ENCODE measurements at regions not wholly inside any gene's neighbourhood (a gene's known extent, or its start where the extent isn't known, plus 50 kb on each side); places are given as distances from the start of the nearest gene placed in this dataset.

GRCh38 chr16:26198221-26198620, 506.5 kb downstream of the HS3ST4 start:
- no peak for DNase-seq (ENCODE audit: low read depth)
- TF ChIP-seq CTCF (IDR thresholded peaks at IDR 0.05; ENCODE audit: low read depth, low read length) (no peak), POLR2A (IDR thresholded peaks at IDR 0.05; ENCODE audit: extremely low read depth, insufficient read length) (no peak), MAX (IDR thresholded peaks at IDR 0.05; ENCODE audit: low read depth, low read length) (no peak), MYC (IDR thresholded peaks at IDR 0.05; ENCODE audit: low read depth, low read length) (no peak)
- no peak overlapping the region for H3K4me3 ChIP-seq (ENCODE audit: low read depth, low read length)

- no peak for DNase-seq (ENCODE audit: low read depth)
- H3K4me3 ChIP-seq (ENCODE audit: low read depth, low read length), result no peak overlapping the region
- no peak for TF ChIP-seq CTCF (IDR thresholded peaks at IDR 0.05; ENCODE audit: low read depth, low read length)
- TF ChIP-seq MAX (IDR thresholded peaks at IDR 0.05; ENCODE audit: low read depth, low read length), result no peak
- no peak for TF ChIP-seq POLR2A (IDR thresholded peaks at IDR 0.05; ENCODE audit: extremely low read depth, insufficient read length)
- TF ChIP-seq MYC (IDR thresholded peaks at IDR 0.05; ENCODE audit: low read depth, low read length), result no peak
Observed at GRCh38 chr16:26204138-26204537, 512.4 kb downstream of the HS3ST4 start.

- H3K4me3 ChIP-seq (ENCODE audit: low read depth, low read length), result no peak overlapping the region
- TF ChIP-seq MAX (IDR thresholded peaks at IDR 0.05; ENCODE audit: low read depth, low read length) (no peak), MYC (IDR thresholded peaks at IDR 0.05; ENCODE audit: low read depth, low read length) (no peak), POLR2A (IDR thresholded peaks at IDR 0.05; ENCODE audit: extremely low read depth, insufficient read length) (no peak), CTCF (IDR thresholded peaks at IDR 0.05; ENCODE audit: low read depth, low read length) (no peak)
- DNase-seq (ENCODE audit: low read depth), result no peak
Observed at GRCh38 chr16:26211542-26211941, 519.8 kb downstream of the HS3ST4 start.

- no peak overlapping the region for H3K4me3 ChIP-seq (ENCODE audit: low read depth, low read length)
- no peak for DNase-seq (ENCODE audit: low read depth)
- TF ChIP-seq CTCF (IDR thresholded peaks at IDR 0.05; ENCODE audit: low read depth, low read length) (no peak), MYC (IDR thresholded peaks at IDR 0.05; ENCODE audit: low read depth, low read length) (no peak), MAX (IDR thresholded peaks at IDR 0.05; ENCODE audit: low read depth, low read length) (no peak), POLR2A (IDR thresholded peaks at IDR 0.05; ENCODE audit: extremely low read depth, insufficient read length) (no peak)
Observed at GRCh38 chr16:26212599-26212998, 520.8 kb downstream of the HS3ST4 start.

- H3K4me3 ChIP-seq (ENCODE audit: low read depth, low read length), result no peak overlapping the region
- no peak for TF ChIP-seq POLR2A (IDR thresholded peaks at IDR 0.05; ENCODE audit: extremely low read depth, insufficient read length)
- no peak for TF ChIP-seq MYC (IDR thresholded peaks at IDR 0.05; ENCODE audit: low read depth, low read length)
- TF ChIP-seq MAX (IDR thresholded peaks at IDR 0.05; ENCODE audit: low read depth, low read length), result no peak
- no peak for TF ChIP-seq CTCF (IDR thresholded peaks at IDR 0.05; ENCODE audit: low read depth, low read length)
- no peak for DNase-seq (ENCODE audit: low read depth)
Observed at GRCh38 chr16:26214581-26215174, 522.9 kb downstream of the HS3ST4 start.
